Limb (tissue), 2 donors: ENCODE measurements at regions not wholly inside any gene's neighbourhood (a gene's known extent, or its start where the extent isn't known, plus 50 kb on each side); places are given as distances from the start of the nearest gene placed in this dataset.

Experiments used
- DNase-seq, 2 donors: peaks; one replicate each; pipeline ENCODE4 v3.0.0-alpha.2; 2016; ENCODE audit errors: extremely low spot score in 2 of 2

GRCh38 chr2:15764683-15765011, 173.0 kb downstream of the DDX1 start:
- DNase-seq, result no peak

GRCh38 chr2:15765211-15765610, 173.5 kb downstream of the DDX1 start:
- DNase-seq, result no peak

- DNase-seq, result no peak
Measured at GRCh38 chr2:15765686-15766302, 174.1 kb downstream of the DDX1 start.

- DNase-seq, result no peak
Measured at GRCh38 chr2:15766303-15766861, 174.0 kb upstream of the MYCN start.

GRCh38 chr2:15766911-15767597, 173.3 kb upstream of the MYCN start:
- no peak for DNase-seq

GRCh38 chr2:15767679-15768078, 172.7 kb upstream of the MYCN start:
- no peak for DNase-seq

- no peak for DNase-seq
Measured at GRCh38 chr2:15768142-15768541, 172.2 kb upstream of the MYCN start.

GRCh38 chr2:15768615-15769014, 171.7 kb upstream of the MYCN start:
- DNase-seq, result no peak

GRCh38 chr2:15769235-15769634, 171.1 kb upstream of the MYCN start:
- DNase-seq, result no peak

- no peak for DNase-seq
Measured at GRCh38 chr2:15769676-15770547, 170.4 kb upstream of the MYCN start.

- no peak for DNase-seq
Measured at GRCh38 chr2:15770606-15771005, 169.7 kb upstream of the MYCN start.

- no peak for DNase-seq
Measured at GRCh38 chr2:15771124-15771523, 169.2 kb upstream of the MYCN start.

- DNase-seq, result no peak
Measured at GRCh38 chr2:15772086-15772595, 168.2 kb upstream of the MYCN start.

GRCh38 chr2:15772681-15773080, 167.7 kb upstream of the MYCN start:
- no peak for DNase-seq

- DNase-seq, result no peak
Measured at GRCh38 chr2:15773204-15773603, 167.1 kb upstream of the MYCN start.

GRCh38 chr2:15773846-15774245, 166.5 kb upstream of the MYCN start:
- no peak for DNase-seq

GRCh38 chr2:15775753-15776628, 164.4 kb upstream of the MYCN start:
- DNase-seq, result no peak

- DNase-seq, result no peak
Measured at GRCh38 chr2:15776629-15776919, 163.8 kb upstream of the MYCN start.

- no peak for DNase-seq
Measured at GRCh38 chr2:15776992-15777702, 163.2 kb upstream of the MYCN start.

- no peak for DNase-seq
Measured at GRCh38 chr2:15777795-15778371, 162.5 kb upstream of the MYCN start.
